ENCODE measurements at regions not wholly inside any gene's neighbourhood (a gene's known extent, or its start where the extent isn't known, plus 50 kb on each side); places are given as distances from the start of the nearest gene placed in this dataset.

- Histone ChIP-seq H3K27me3 (ENCODE audit: insufficient read depth, low read length) (0 out of 2 replicates have a peak, but pooled peaks cover 3% of the 10 kb centered on the region), H3K4me1 (ENCODE audit: control insufficient read depth in 1 of 2, insufficient read depth in 2 of 2, low read length in 2 of 2) (no peaks in the 10 kb centered on the region), H3K4me2 (ENCODE audit: low read length) (no peak overlapping the region), H3K9me3 (ENCODE audit: control insufficient read depth in 1 of 2, insufficient read depth in 1 of 2, low read depth in 1 of 2, low read length in 2 of 2) (no peaks in the 10 kb centered on the region), H4K20me1 (ENCODE audit: insufficient read depth) (no peaks in the 10 kb centered on the region), H3K9me2 (ENCODE audit: insufficient read depth) (no peaks in the 10 kb centered on the region), H3K9ac (ENCODE audit: low read length) (no peak overlapping the region), H3K4me3 (replicated peaks in 1 of 2; ENCODE audit: low read depth in 1 of 2, low read length in 2 of 2) (no peak overlapping the region), H3K27ac (ENCODE audit: low read depth, low read length) (no peak overlapping the region), H2AFZ (ENCODE audit: low read depth, low read length, poor library complexity, severe bottlenecking) (no peak overlapping the region), H3K79me2 (ENCODE audit: insufficient read depth, low read length) (no peaks in the 10 kb centered on the region), H3K36me3 (ENCODE audit: control insufficient read depth in 1 of 2, insufficient read depth in 2 of 2, low read length in 2 of 2) (no peaks in the 10 kb centered on the region)
- TF ChIP-seq CTCF (IDR thresholded peaks at IDR 0.05 in 2 of 3, conservative IDR thresholded peaks at IDR 0.05 in 1 of 3; ENCODE audit: borderline replicate concordance in 1 of 3, insufficient read depth in 1 of 3, low read depth in 2 of 3, low read length in 2 of 3) (no peak), ATF3 (IDR thresholded peaks at IDR 0.05) (no peak), TCF7L2 (IDR thresholded peaks at IDR 0.05; ENCODE audit: borderline replicate concordance, extremely low read depth, insufficient read depth, insufficient read length) (no peak), POLR2A (IDR thresholded peaks at IDR 0.05; ENCODE audit: borderline replicate concordance, extremely low read depth, insufficient read depth, insufficient read length) (no peak), SP1 (IDR thresholded peaks at IDR 0.05; ENCODE audit: low read depth) (no peak), YY1 (IDR thresholded peaks at IDR 0.05; ENCODE audit: extremely low read depth, insufficient replicate concordance, low read depth, low read length) (no peak), EZH2phosphoT487 (IDR thresholded peaks at IDR 0.05; ENCODE audit: borderline replicate concordance) (no peak)
- intact Hi-C loops (cut with micrococcal nuclease), result no loop called here
- no peak for ATAC-seq
- DNase-seq (ENCODE audit: low read depth, low spot score), result no peak
- ChIA-PET POLR2A (interaction anchor here (1.2 kb wide), 1 partner anchor 12 kb away, joined by 3 read pairs; no protein-coding TSS in a partner anchor), CTCF (no interaction called here), RAD21 (ENCODE audit: low non-redundant PET in 1 of 2, low total read pairs in 2 of 2, uncharacterized antibody in 2 of 2, unreplicated experiment in 2 of 2) (no interaction called here)
- no TSS peak for BruUV-seq (replicated peaks)
These were observed 88.5 kb upstream of the BCL9 start for GRCh38 chr1:147452809-147453208.

- Histone ChIP-seq H3K27me3 (ENCODE audit: insufficient read depth, low read length) (no peaks in the 10 kb centered on the region), H3K79me2 (ENCODE audit: insufficient read depth, low read length) (no peaks in the 10 kb centered on the region), H2AFZ (ENCODE audit: low read depth, low read length, poor library complexity, severe bottlenecking) (no peak overlapping the region), H3K9me3 (ENCODE audit: control insufficient read depth in 1 of 2, insufficient read depth in 1 of 2, low read depth in 1 of 2, low read length in 2 of 2) (no peaks in the 10 kb centered on the region), H3K36me3 (ENCODE audit: control insufficient read depth in 1 of 2, insufficient read depth in 2 of 2, low read length in 2 of 2) (no peaks in the 10 kb centered on the region), H4K20me1 (ENCODE audit: insufficient read depth) (no peaks in the 10 kb centered on the region), H3K4me2 (ENCODE audit: low read length) (no peak overlapping the region), H3K9me2 (ENCODE audit: insufficient read depth) (no peaks in the 10 kb centered on the region), H3K9ac (ENCODE audit: low read length) (no peak overlapping the region), H3K4me3 (replicated peaks in 1 of 2; ENCODE audit: low read depth in 1 of 2, low read length in 2 of 2) (no peak overlapping the region), H3K27ac (ENCODE audit: low read depth, low read length) (no peak overlapping the region), H3K4me1 (ENCODE audit: control insufficient read depth in 1 of 2, insufficient read depth in 2 of 2, low read length in 2 of 2) (no peaks in the 10 kb centered on the region)
- TF ChIP-seq TCF7L2 (IDR thresholded peaks at IDR 0.05; ENCODE audit: borderline replicate concordance, extremely low read depth, insufficient read depth, insufficient read length) (no peak), CEBPB (IDR thresholded peaks at IDR 0.05; ENCODE audit: low read depth) (no peak), POLR2A (IDR thresholded peaks at IDR 0.05; ENCODE audit: borderline replicate concordance, extremely low read depth, insufficient read depth, insufficient read length) (no peak), SIN3A (IDR thresholded peaks at IDR 0.05; ENCODE audit: low read depth) (no peak)
- ChIA-PET RAD21 (ENCODE audit: low non-redundant PET in 1 of 2, low total read pairs in 2 of 2, uncharacterized antibody in 2 of 2, unreplicated experiment in 2 of 2) (no interaction called here), POLR2A (no interaction called here), CTCF (no interaction called here)
- no peak for ATAC-seq
- intact Hi-C loops (cut with micrococcal nuclease), result no loop called here
- BruUV-seq (replicated peaks), result no TSS peak
- DNase-seq (ENCODE audit: low read depth, low spot score), result no peak
These were observed 78.3 kb upstream of the BCL9 start for GRCh38 chr1:147463022-147463421.
